Suprapubic skin (tissue), 4 donors: ENCODE measurements at regions not wholly inside any gene's neighbourhood (a gene's known extent, or its start where the extent isn't known, plus 50 kb on each side); places are given as distances from the start of the nearest gene placed in this dataset.

Experiments used
- DNase-seq, 2 donors: peaks; one replicate each; pipeline ENCODE4 v3.0.0-alpha.2; 2019; ENCODE audit warnings: low spot score in 2 of 2
- H3K27ac ChIP-seq: fragments of 200-600 bp; sonication (generic); one replicate; pipeline ENCODE4 v1.5.1; 2019
- H3K27me3 ChIP-seq: fragments of 200-600 bp; sonication (generic); one replicate; pipeline ENCODE4 v1.5.1; 2019
- H3K36me3 ChIP-seq: fragments of 200-600 bp; sonication (generic); one replicate; pipeline ENCODE4 v1.5.1; 2019
- H3K4me1 ChIP-seq: fragments of 200-600 bp; sonication (generic); one replicate; pipeline ENCODE4 v1.5.1; 2019
- H3K4me3 ChIP-seq: fragments of 200-600 bp; sonication (generic); one replicate; pipeline ENCODE4 v1.5.1; 2019; ENCODE audit warnings: mild to moderate bottlenecking
- H3K9me3 ChIP-seq: fragments of 200-600 bp; sonication (generic); one replicate; pipeline ENCODE4 v1.5.1; 2019
- CTCF ChIP-seq, 2 donors: fragments of 200-600 bp in 1 of 2; fragments of 450-650 bp in 1 of 2; sonication (generic) in 1 of 2; IDR thresholded peaks; one replicate each; pipeline ENCODE4 v1.5.1; 2016 to 2019; ENCODE audit warnings: antibody characterized with exemption in 2 of 2, mild to moderate bottlenecking in 1 of 2, moderate library complexity in 1 of 2
- EP300 ChIP-seq: sonication (generic); formaldehyde crosslinking; IDR thresholded peaks from one replicate; pipeline ENCODE4 v1.6.1; 2017; ENCODE audit warnings: antibody characterized with exemption
- POLR2A ChIP-seq, 2 donors: fragments of 450-650 bp; IDR thresholded peaks; one replicate each; pipeline ENCODE4 v1.6.1; 2017; ENCODE audit warnings: antibody characterized with exemption in 2 of 2, mild to moderate bottlenecking in 2 of 2, moderate library complexity in 2 of 2
- POLR2AphosphoS5 ChIP-seq, 3 donors: sonication (generic); formaldehyde crosslinking; IDR thresholded peaks; one replicate each; pipeline ENCODE4 v1.6.1; 2017; ENCODE audit warnings: antibody characterized with exemption in 3 of 3
- WGBS: methylation state at CpG from one replicate; pipeline ENCODE4 v1.1.5; 2018; 5-methylcytosine and 5-hydroxymethylcytosine counted together

- Histone ChIP-seq H3K9me3 (no peaks in the 10 kb centered on the region), H3K27me3 (no peaks in the 10 kb centered on the region), H3K4me1 (no peaks in the 10 kb centered on the region), H3K27ac (no peak overlapping the region), H3K4me3 (no peak overlapping the region), H3K36me3 (no peaks in the 10 kb centered on the region)
- TF ChIP-seq POLR2A (IDR thresholded peaks at IDR 0.05) = no peak
- TF ChIP-seq EP300 = no peak
- TF ChIP-seq POLR2AphosphoS5 (IDR thresholded peaks at IDR 0.05) = no peak
- no peak for TF ChIP-seq CTCF (IDR thresholded peaks at IDR 0.05)
- 93% methylated on average over 1 of the region's 1 CpG for WGBS
- no peak for DNase-seq
These were observed 428.9 kb upstream of the SOX11 start for GRCh38 chr2:5263291-5263690.

GRCh38 chr2:5264361-5264760 lies 427.8 kb upstream of the SOX11 start:
- no peak overlapping the region for H3K27ac ChIP-seq
- no peak for DNase-seq
- WGBS = 66% methylated on average over 3 of the region's 3 CpGs
- H3K36me3 ChIP-seq = no peaks in the 10 kb centered on the region
- H3K4me3 ChIP-seq = no peak overlapping the region
- TF ChIP-seq CTCF (IDR thresholded peaks at IDR 0.05) = no peak
- TF ChIP-seq POLR2A (IDR thresholded peaks at IDR 0.05) = no peak
- no peak for TF ChIP-seq EP300
- TF ChIP-seq POLR2AphosphoS5 (IDR thresholded peaks at IDR 0.05) = no peak
- no peaks in the 10 kb centered on the region for H3K4me1 ChIP-seq
- no peaks in the 10 kb centered on the region for H3K27me3 ChIP-seq
- H3K9me3 ChIP-seq = peaks cover 4% of the 10 kb centered on the region

- Histone ChIP-seq H3K27me3 (no peaks in the 10 kb centered on the region), H3K4me3 (no peak overlapping the region), H3K27ac (no peak overlapping the region), H3K9me3 (no peaks in the 10 kb centered on the region), H3K4me1 (no peaks in the 10 kb centered on the region), H3K36me3 (no peaks in the 10 kb centered on the region)
- 66% methylated on average over 1 of the region's 1 CpG for WGBS
- TF ChIP-seq POLR2AphosphoS5 (IDR thresholded peaks at IDR 0.05) = no peak
- no peak for DNase-seq
These were observed 407.1 kb upstream of the SOX11 start for GRCh38 chr2:5285061-5285460.

GRCh38 chr2:5285872-5286769 lies 406.1 kb upstream of the SOX11 start:
- no peaks in the 10 kb centered on the region for H3K4me1 ChIP-seq
- WGBS = 59% methylated on average over 8 of the region's 8 CpGs
- H3K27me3 ChIP-seq = no peaks in the 10 kb centered on the region
- no peaks in the 10 kb centered on the region for H3K36me3 ChIP-seq
- TF ChIP-seq POLR2AphosphoS5 (IDR thresholded peaks at IDR 0.05) = no peak
- no peak for TF ChIP-seq EP300
- no peak overlapping the region for H3K27ac ChIP-seq
- no peak for DNase-seq
- H3K9me3 ChIP-seq = no peaks in the 10 kb centered on the region
- H3K4me3 ChIP-seq = no peak overlapping the region

- DNase-seq = no peak
- H3K4me1 ChIP-seq = no peaks in the 10 kb centered on the region
- no peak overlapping the region for H3K27ac ChIP-seq
- no peaks in the 10 kb centered on the region for H3K9me3 ChIP-seq
- no peak overlapping the region for H3K4me3 ChIP-seq
- no peaks in the 10 kb centered on the region for H3K27me3 ChIP-seq
- 79% methylated on average over 5 of the region's 5 CpGs for WGBS
- H3K36me3 ChIP-seq = no peaks in the 10 kb centered on the region
- TF ChIP-seq CTCF (IDR thresholded peaks at IDR 0.05) = no peak
- TF ChIP-seq POLR2AphosphoS5 (IDR thresholded peaks at IDR 0.05) = no peak
- TF ChIP-seq POLR2A (IDR thresholded peaks at IDR 0.05) = no peak
- TF ChIP-seq EP300 = no peak
These were observed 404.4 kb upstream of the SOX11 start for GRCh38 chr2:5287558-5288334.

- Histone ChIP-seq H3K4me3 (no peak overlapping the region), H3K27me3 (no peaks in the 10 kb centered on the region), H3K4me1 (no peaks in the 10 kb centered on the region), H3K27ac (no peak overlapping the region), H3K9me3 (no peaks in the 10 kb centered on the region), H3K36me3 (no peaks in the 10 kb centered on the region)
- TF ChIP-seq EP300 (no peak), POLR2AphosphoS5 (IDR thresholded peaks at IDR 0.05) (no peak), POLR2A (IDR thresholded peaks at IDR 0.05) (no peak), CTCF (IDR thresholded peaks at IDR 0.05) (no peak)
- 42% methylated on average over 2 of the region's 2 CpGs for WGBS
- DNase-seq = no peak
These were observed 401.2 kb upstream of the SOX11 start for GRCh38 chr2:5290900-5291546.
